Activated naive CD8-positive, alpha-beta T cell (primary cell): ENCODE measurements at regions not wholly inside any gene's neighbourhood (a gene's known extent, or its start where the extent isn't known, plus 50 kb on each side); places are given as distances from the start of the nearest gene placed in this dataset.
"Not testable (repeated sequence)": the region's sequence is repeated elsewhere in the genome, so short reads cannot be mapped to it uniquely, and the experiment has no call there.

Experiments
- H3K27ac Mint-ChIP-seq: one replicate; pipeline ENCODE4 v1.8.0; 2021; ENCODE audit warnings: mixed read lengths
- H3K27me3 Mint-ChIP-seq: one replicate; pipeline ENCODE4 v1.8.0; 2021; ENCODE audit warnings: mixed read lengths
- H3K36me3 Mint-ChIP-seq: one replicate; pipeline ENCODE4 v1.8.0; 2021; ENCODE audit warnings: mixed read lengths
- H3K4me1 Mint-ChIP-seq: one replicate; pipeline ENCODE4 v1.8.0; 2021; ENCODE audit warnings: low read depth, mixed read lengths
- H3K4me3 Mint-ChIP-seq: one replicate; pipeline ENCODE4 v1.8.0; 2021; ENCODE audit warnings: mild to moderate bottlenecking, mixed read lengths
- H3K9me3 Mint-ChIP-seq: one replicate; pipeline ENCODE4 v1.8.0; 2021; ENCODE audit warnings: low read depth, mixed read lengths

- no peaks in the 10 kb centered on the region for H3K9me3 Mint-ChIP-seq
- H3K27ac Mint-ChIP-seq, result no peak overlapping the region
- H3K27me3 Mint-ChIP-seq, result no peaks in the 10 kb centered on the region
- no peaks in the 10 kb centered on the region for H3K36me3 Mint-ChIP-seq
- no peaks in the 10 kb centered on the region for H3K4me1 Mint-ChIP-seq
- no peak overlapping the region for H3K4me3 Mint-ChIP-seq
These were observed 676.1 kb upstream of the KLHL1 start for GRCh38 chr13:70784207-70784989.

- Mint-ChIP-seq H3K27ac (no peak overlapping the region), H3K9me3 (peaks cover 3% of the 10 kb centered on the region), H3K4me1 (no peaks in the 10 kb centered on the region), H3K36me3 (no peaks in the 10 kb centered on the region), H3K4me3 (no peak overlapping the region), H3K27me3 (no peaks in the 10 kb centered on the region)
These were observed 661.6 kb upstream of the KLHL1 start for GRCh38 chr13:70769817-70770216.

GRCh38 chr13:70758932-70759331, 650.7 kb upstream of the KLHL1 start:
- peaks cover 7% of the 10 kb centered on the region for H3K9me3 Mint-ChIP-seq

GRCh38 chr13:70756088-70756487, 647.8 kb upstream of the KLHL1 start:
- Mint-ChIP-seq H3K4me3 (no peak overlapping the region), H3K36me3 (no peaks in the 10 kb centered on the region), H3K9me3 (peaks cover 7% of the 10 kb centered on the region), H3K4me1 (no peaks in the 10 kb centered on the region), H3K27ac (no peak overlapping the region), H3K27me3 (no peaks in the 10 kb centered on the region)

More at GRCh38 chr13:70758932-70759331, 650.7 kb upstream of the KLHL1 start:
- H3K4me3 Mint-ChIP-seq, result no peak overlapping the region
- no peaks in the 10 kb centered on the region for H3K36me3 Mint-ChIP-seq
- H3K4me1 Mint-ChIP-seq, result no peaks in the 10 kb centered on the region
- no peaks in the 10 kb centered on the region for H3K27me3 Mint-ChIP-seq
- H3K27ac Mint-ChIP-seq, result no peak overlapping the region

GRCh38 chr13:70755456-70755855, 647.2 kb upstream of the KLHL1 start:
- no peaks in the 10 kb centered on the region for H3K4me1 Mint-ChIP-seq
- no peaks in the 10 kb centered on the region for H3K27me3 Mint-ChIP-seq
- no peak overlapping the region for H3K27ac Mint-ChIP-seq
- H3K36me3 Mint-ChIP-seq, result no peaks in the 10 kb centered on the region
- H3K4me3 Mint-ChIP-seq, result no peak overlapping the region
- H3K9me3 Mint-ChIP-seq, result peaks cover 7% of the 10 kb centered on the region

DNA sequence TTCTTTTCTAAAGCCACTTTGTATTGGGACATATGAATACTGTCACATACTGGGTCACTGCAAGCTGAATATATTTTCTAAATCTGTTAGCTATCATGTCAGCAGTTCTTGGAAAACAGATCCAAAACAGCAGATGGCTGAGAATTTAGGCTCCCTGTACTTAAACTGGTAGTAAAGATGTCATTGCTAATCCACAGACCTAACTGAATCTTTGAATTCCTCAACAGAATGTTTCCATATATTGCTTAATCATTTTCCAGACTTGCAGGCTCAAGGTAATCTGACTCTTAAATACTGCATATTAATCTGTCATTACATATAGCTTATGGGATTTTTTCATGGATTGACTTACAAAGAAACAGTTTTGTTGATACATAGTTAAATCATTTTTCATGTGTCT, 639.0 kb upstream of the KLHL1 start:
- no peaks in the 10 kb centered on the region for H3K36me3 Mint-ChIP-seq
- H3K9me3 Mint-ChIP-seq, result peaks cover 8% of the 10 kb centered on the region
- no peak overlapping the region for H3K4me3 Mint-ChIP-seq
- H3K4me1 Mint-ChIP-seq, result no peaks in the 10 kb centered on the region
- no peaks in the 10 kb centered on the region for H3K27me3 Mint-ChIP-seq
- no peak overlapping the region for H3K27ac Mint-ChIP-seq

DNA sequence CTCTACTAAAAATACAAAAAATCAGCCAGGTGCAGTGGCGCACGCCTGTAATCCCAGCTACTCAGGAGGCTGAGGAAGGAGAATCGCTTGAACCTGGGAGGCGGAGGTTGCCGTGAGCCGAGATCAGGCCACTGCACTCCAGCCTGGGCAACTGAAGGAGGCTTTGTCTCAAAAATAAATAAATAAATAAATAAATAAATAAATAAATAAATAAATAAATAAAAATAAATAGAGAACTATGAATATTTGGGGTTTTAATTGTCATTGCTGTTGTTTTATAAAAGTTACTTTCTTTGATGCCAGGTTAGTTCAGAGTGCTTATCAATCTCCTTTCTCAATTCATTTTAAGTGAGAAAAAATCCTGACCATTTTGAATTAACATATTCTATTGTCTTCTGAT, 638.2 kb upstream of the KLHL1 start:
- not testable (repeated sequence) for H3K27ac Mint-ChIP-seq, H3K36me3 Mint-ChIP-seq, H3K27me3 Mint-ChIP-seq, H3K4me1 Mint-ChIP-seq, H3K4me3 Mint-ChIP-seq, H3K9me3 Mint-ChIP-seq

DNA sequence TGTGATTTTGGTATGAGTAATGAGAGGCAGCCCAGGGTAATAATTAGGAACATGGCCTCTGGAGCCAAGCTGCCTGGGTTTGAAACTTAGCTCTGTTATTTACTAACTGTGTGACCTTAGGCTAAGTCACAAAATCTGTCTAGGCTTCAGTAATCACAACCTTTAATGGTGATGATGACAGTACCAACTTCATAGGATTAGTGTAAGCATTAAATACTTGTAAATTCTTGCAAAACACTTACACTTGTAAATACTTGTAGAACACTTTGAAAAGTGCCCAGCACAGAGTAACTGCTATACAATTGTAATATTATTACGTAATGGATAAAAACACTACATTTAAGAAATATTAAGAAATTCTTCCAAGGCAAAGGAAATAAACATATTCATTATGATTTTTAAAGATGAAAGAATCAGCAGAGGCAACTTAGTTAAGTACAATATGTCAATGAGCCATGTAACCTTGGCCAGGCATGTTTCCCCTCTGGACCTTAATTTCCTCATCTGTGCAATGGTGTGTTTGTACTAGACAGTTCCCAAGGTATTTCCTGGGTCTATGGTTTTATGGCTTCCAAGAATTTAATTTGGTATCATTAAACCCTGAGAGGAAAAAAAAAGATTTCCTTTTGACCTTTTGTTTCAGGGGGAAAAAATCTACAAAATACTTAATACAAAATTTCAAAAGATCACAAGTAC, 628.5 kb upstream of the KLHL1 start:
- peaks cover 3% of the 10 kb centered on the region for H3K9me3 Mint-ChIP-seq
- H3K4me3 Mint-ChIP-seq, result no peak overlapping the region
- H3K27ac Mint-ChIP-seq, result no peak overlapping the region
- H3K27me3 Mint-ChIP-seq, result no peaks in the 10 kb centered on the region
- H3K4me1 Mint-ChIP-seq, result no peaks in the 10 kb centered on the region
- no peaks in the 10 kb centered on the region for H3K36me3 Mint-ChIP-seq

- no peak overlapping the region for H3K27ac Mint-ChIP-seq
- H3K27me3 Mint-ChIP-seq, result no peaks in the 10 kb centered on the region
- no peak overlapping the region for H3K4me3 Mint-ChIP-seq
- no peaks in the 10 kb centered on the region for H3K4me1 Mint-ChIP-seq
- peaks cover 6% of the 10 kb centered on the region for H3K9me3 Mint-ChIP-seq
- H3K36me3 Mint-ChIP-seq, result no peaks in the 10 kb centered on the region
These were observed 624.4 kb upstream of the KLHL1 start for GRCh38 chr13:70732611-70733010.

- H3K36me3 Mint-ChIP-seq, result no peaks in the 10 kb centered on the region
- peaks cover 3% of the 10 kb centered on the region for H3K9me3 Mint-ChIP-seq
- H3K27ac Mint-ChIP-seq, result no peak overlapping the region
- no peak overlapping the region for H3K4me3 Mint-ChIP-seq
- H3K4me1 Mint-ChIP-seq, result no peaks in the 10 kb centered on the region
- no peaks in the 10 kb centered on the region for H3K27me3 Mint-ChIP-seq
These were observed 621.1 kb upstream of the KLHL1 start for GRCh38 chr13:70729369-70729768.

DNA sequence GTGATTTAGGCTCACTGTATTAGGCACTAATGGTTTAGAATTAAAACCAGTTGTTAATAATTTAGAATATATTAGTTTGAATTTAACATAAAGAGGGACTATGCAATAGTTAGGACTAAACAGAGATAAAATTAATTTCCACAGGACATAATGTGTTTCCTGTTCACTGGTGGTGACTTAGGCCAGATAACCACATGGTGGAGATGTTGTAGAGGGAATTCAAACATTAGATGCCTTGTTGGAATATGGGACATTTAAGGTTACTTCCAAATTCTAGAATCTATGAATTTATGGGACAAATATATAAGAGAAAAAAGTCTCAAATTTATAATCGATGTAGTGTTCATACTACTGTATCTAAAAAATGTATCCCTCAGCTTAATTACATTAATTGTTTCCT, 615.5 kb upstream of the KLHL1 start:
- H3K27me3 Mint-ChIP-seq, result no peaks in the 10 kb centered on the region
- H3K4me3 Mint-ChIP-seq, result no peak overlapping the region
- H3K36me3 Mint-ChIP-seq, result no peaks in the 10 kb centered on the region
- no peak overlapping the region for H3K27ac Mint-ChIP-seq
- no peaks in the 10 kb centered on the region for H3K4me1 Mint-ChIP-seq
- H3K9me3 Mint-ChIP-seq, result no peaks in the 10 kb centered on the region

DNA sequence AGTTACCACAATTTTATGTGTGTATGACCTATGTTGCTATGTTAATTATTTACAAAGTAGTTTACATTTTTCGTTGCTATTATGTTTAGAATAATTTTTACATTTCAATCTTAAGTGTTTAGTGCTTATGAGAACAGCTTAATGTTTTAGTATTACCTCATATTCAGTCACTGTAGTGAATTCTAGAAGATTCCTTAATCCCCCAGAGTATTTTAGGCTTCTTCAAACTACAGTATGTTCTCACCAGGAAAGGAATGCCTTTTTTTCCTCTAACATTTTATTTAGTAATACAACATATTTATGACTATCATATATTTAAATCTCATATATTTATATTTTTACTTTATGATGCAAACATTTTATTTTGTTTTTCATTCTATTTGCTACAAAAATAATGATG, 612.1 kb upstream of the KLHL1 start:
- Mint-ChIP-seq H3K36me3 (no peaks in the 10 kb centered on the region), H3K27me3 (no peaks in the 10 kb centered on the region), H3K27ac (no peak overlapping the region), H3K4me3 (no peak overlapping the region), H3K9me3 (peaks cover 4% of the 10 kb centered on the region), H3K4me1 (no peaks in the 10 kb centered on the region)

- Mint-ChIP-seq H3K4me3 (no peak overlapping the region), H3K4me1 (no peaks in the 10 kb centered on the region), H3K27me3 (no peaks in the 10 kb centered on the region), H3K36me3 (no peaks in the 10 kb centered on the region), H3K27ac (no peak overlapping the region), H3K9me3 (peaks cover 4% of the 10 kb centered on the region)
These were observed 606.7 kb upstream of the KLHL1 start for GRCh38 chr13:70714993-70715392.

DNA sequence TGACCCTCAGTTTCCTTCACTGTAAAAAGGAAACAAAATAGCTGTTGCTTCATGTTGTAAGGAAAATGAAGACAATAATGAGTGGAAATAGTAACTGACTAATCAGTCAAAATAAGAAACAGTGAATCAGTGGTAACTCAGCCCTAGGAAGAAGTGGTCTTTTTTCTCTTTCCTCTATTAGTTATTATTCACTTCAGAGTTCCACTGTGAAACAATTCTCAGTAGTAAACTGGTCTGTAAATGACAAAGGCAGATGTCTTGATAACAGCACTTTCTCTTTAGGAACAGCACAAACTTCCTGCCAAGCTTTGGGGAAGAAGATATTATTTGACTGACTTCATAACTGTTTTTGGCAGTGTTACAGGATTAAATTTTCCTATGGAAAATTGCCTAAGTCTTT, 600.5 kb upstream of the KLHL1 start:
- Mint-ChIP-seq H3K4me1 (no peaks in the 10 kb centered on the region), H3K27ac (no peak overlapping the region), H3K27me3 (no peaks in the 10 kb centered on the region), H3K9me3 (peaks cover 5% of the 10 kb centered on the region), H3K4me3 (no peak overlapping the region), H3K36me3 (no peaks in the 10 kb centered on the region)

GRCh38 chr13:70703755-70704154, 595.5 kb upstream of the KLHL1 start:
- Mint-ChIP-seq H3K4me1 (no peaks in the 10 kb centered on the region), H3K4me3 (no peak overlapping the region), H3K9me3 (peaks cover 5% of the 10 kb centered on the region), H3K27me3 (no peaks in the 10 kb centered on the region), H3K27ac (no peak overlapping the region), H3K36me3 (no peaks in the 10 kb centered on the region)
